ENCODE measurements at regions not wholly inside any gene's neighbourhood (a gene's known extent, or its start where the extent isn't known, plus 50 kb on each side); places are given as distances from the start of the nearest gene placed in this dataset.

DNA sequence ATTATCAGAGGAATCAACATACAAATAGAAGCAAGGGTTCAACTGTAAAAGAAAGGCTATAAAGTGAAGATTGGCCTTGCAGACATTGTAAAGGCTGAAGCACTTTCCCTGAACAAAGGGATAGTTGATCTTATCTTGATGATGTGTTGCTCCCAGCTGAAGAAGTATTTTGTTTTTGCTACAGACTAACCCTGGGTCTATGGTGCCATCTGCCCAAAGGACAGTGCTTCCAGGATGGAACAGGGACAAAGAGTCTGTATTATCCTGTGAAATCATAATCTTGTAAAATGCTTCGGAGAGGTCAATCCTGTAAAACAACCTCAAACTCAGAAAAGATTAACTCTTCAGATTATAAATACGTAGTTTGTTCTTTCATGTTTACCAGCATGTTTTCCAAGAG, 251.7 kb upstream of the ANKRD50 start:
- no peak overlapping the region for H3K4me2 ChIP-seq (ENCODE audit: low read depth, low read length)
- H4K5ac ChIP-seq (ENCODE audit: low read depth, low read length) = no peak overlapping the region
- no peaks in the 10 kb centered on the region for H3K4me1 ChIP-seq (ENCODE audit: control insufficient read depth, insufficient read depth, low read length)
- intact Hi-C loops (cut with micrococcal nuclease) (no loop called here), in situ Hi-C loops (cut with MboI; ENCODE audit: low sequenced_read_pairs) (no loop called here), dilution Hi-C loops (cut with HindIII; ENCODE audit: low sequenced_read_pairs, unreplicated experiment) (no loop called here)
- no peak for ATAC-seq (ENCODE audit: low read depth)
- no peak overlapping the region for H2BK5ac ChIP-seq (ENCODE audit: low read depth, low read length, poor library complexity, severe bottlenecking)
- H3K27ac ChIP-seq (ENCODE audit: insufficient read depth, low read length) = no peak overlapping the region
- H2BK15ac ChIP-seq (ENCODE audit: low read depth, low read length) = no peak overlapping the region
- H2AK9ac ChIP-seq (replicated peaks; ENCODE audit: low read depth, low read length, poor library complexity) = no peak overlapping the region
- no peak overlapping the region for H3K23ac ChIP-seq (ENCODE audit: low read depth, low read length)
- H2AK5ac ChIP-seq (ENCODE audit: low read depth, low read length) = no peak overlapping the region
- POLR2A ChIA-PET (ENCODE audit: unreplicated experiment) = no interaction called here
- H2BK120ac ChIP-seq (ENCODE audit: low read depth, low read length) = no peak overlapping the region
- H3K18ac ChIP-seq (ENCODE audit: low read depth, low read length) = no peak overlapping the region
- CTCF ChIA-PET = no interaction called here
- H3K4ac ChIP-seq (ENCODE audit: low read depth, low read length) = no peak overlapping the region
- no peak overlapping the region for H3K14ac ChIP-seq (replicated peaks; ENCODE audit: low read depth, low read length)
- TF ChIP-seq, protein P1, sequence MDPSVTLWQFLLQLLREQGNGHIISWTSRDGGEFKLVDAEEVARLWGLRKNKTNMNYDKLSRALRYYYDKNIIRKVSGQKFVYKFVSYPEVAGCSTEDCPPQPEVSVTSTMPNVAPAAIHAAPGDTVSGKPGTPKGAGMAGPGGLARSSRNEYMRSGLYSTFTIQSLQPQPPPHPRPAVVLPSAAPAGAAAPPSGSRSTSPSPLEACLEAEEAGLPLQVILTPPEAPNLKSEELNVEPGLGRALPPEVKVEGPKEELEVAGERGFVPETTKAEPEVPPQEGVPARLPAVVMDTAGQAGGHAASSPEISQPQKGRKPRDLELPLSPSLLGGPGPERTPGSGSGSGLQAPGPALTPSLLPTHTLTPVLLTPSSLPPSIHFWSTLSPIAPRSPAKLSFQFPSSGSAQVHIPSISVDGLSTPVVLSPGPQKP (IDR thresholded peaks at IDR 0.05; ENCODE audit: borderline replicate concordance, low read depth, low read length) = no peak
- no peak for TF ChIP-seq MAFK (IDR thresholded peaks at IDR 0.05; ENCODE audit: low read depth, low read length)
- H4K8ac ChIP-seq (ENCODE audit: low read depth in 2 of 2, low read length in 2 of 2) = no peak overlapping the region
- H4K91ac ChIP-seq (ENCODE audit: insufficient read depth, low read depth, low read length) = no peak overlapping the region
- WGBS, 2 experiments (ENCODE audit: extremely low coverage in 2 of 2, insufficient read length in 1 of 2) = no CpG with 5 or more reads among the region's 2 CpGs
- no peaks in the 10 kb centered on the region for H3K36me3 ChIP-seq (ENCODE audit: control insufficient read depth, insufficient read depth, low read length)
- DNase-seq = no peak
- no TSS peak for BruUV-seq (replicated peaks)
- H3K4me3 ChIP-seq (ENCODE audit: insufficient read depth, low read depth, low read length) = no peak overlapping the region
- no peak overlapping the region for H2BK20ac ChIP-seq (ENCODE audit: low read depth, low read length)
- no peak overlapping the region for H3K56ac ChIP-seq (ENCODE audit: extremely low read depth, insufficient read depth, low read length)
- no peaks in the 10 kb centered on the region for H3K79me1 ChIP-seq (ENCODE audit: low read depth in 1 of 2, low read length in 2 of 2)
- H3K9ac ChIP-seq (ENCODE audit: low read depth, low read length) = no peak overlapping the region
- no peaks in the 10 kb centered on the region for H3K9me1 ChIP-seq (ENCODE audit: insufficient read depth, low read length)
- no peak overlapping the region for H2AFZ ChIP-seq (replicated peaks; ENCODE audit: low read length, poor library complexity)
- H4K20me1 ChIP-seq (ENCODE audit: insufficient read depth, low read length) = no peaks in the 10 kb centered on the region
- peaks cover 10% of the 10 kb centered on the region for H3K9me3 ChIP-seq (ENCODE audit: control insufficient read depth, insufficient read depth, low read length)
- H3K27me3 ChIP-seq (ENCODE audit: control insufficient read depth, insufficient read depth, low read length) = no peaks in the 10 kb centered on the region

All from IMR-90 (cell line).